H9 (cell line): ENCODE measurements at regions not wholly inside any gene's neighbourhood (a gene's known extent, or its start where the extent isn't known, plus 50 kb on each side); places are given as distances from the start of the nearest gene placed in this dataset.

Experiments
- DNase-seq: peaks from one replicate; pipeline ENCODE4 v3.0.0-alpha.2; 2017
- H2AFZ ChIP-seq: one replicate; pipeline ENCODE4 v1.6.1; 2013; ENCODE audit warnings: mild to moderate bottlenecking, low read length, control low read depth, moderate library complexity
- H2AK5ac ChIP-seq: 2 replicates; pipeline ENCODE4 v1.6.1; 2013; ENCODE audit warnings: low read length, control low read depth, mixed read lengths; ENCODE audit not compliant: insufficient read length
- H2BK120ac ChIP-seq: one replicate; pipeline ENCODE4 v1.6.1; 2013; ENCODE audit warnings: low read depth, mild to moderate bottlenecking, low read length, control low read depth, inconsistent platforms; ENCODE audit not compliant: poor library complexity, severe bottlenecking
- H2BK12ac ChIP-seq: 2 replicates; pipeline ENCODE4 v1.6.1; 2013; ENCODE audit warnings: low read length, control low read depth, mixed read lengths, low read depth; ENCODE audit not compliant: insufficient read length
- H2BK15ac ChIP-seq: 2 replicates; pipeline ENCODE4 v1.6.1; 2013; ENCODE audit warnings: low read depth, low read length, control low read depth
- H2BK20ac ChIP-seq: one replicate; pipeline ENCODE4 v1.6.1; 2013; ENCODE audit warnings: low read depth, mild to moderate bottlenecking, low read length, control low read depth, inconsistent platforms; ENCODE audit not compliant: poor library complexity, severe bottlenecking
- H2BK5ac ChIP-seq: 2 replicates; pipeline ENCODE4 v1.6.1; 2013; ENCODE audit warnings: low read length, control low read depth, mixed read lengths; ENCODE audit not compliant: insufficient read length
- H3K14ac ChIP-seq: 2 replicates; pipeline ENCODE4 v1.6.1; 2013; ENCODE audit warnings: low read length, control low read depth; ENCODE audit not compliant: insufficient read depth
- H3K18ac ChIP-seq: 2 replicates; pipeline ENCODE4 v1.6.1; 2013; ENCODE audit warnings: low read depth, mild to moderate bottlenecking, mixed read lengths, low read length, control low read depth; ENCODE audit not compliant: insufficient read length
- H3K23ac ChIP-seq: 2 replicates; pipeline ENCODE4 v1.6.1; 2013; ENCODE audit warnings: low read length, control low read depth, mixed read lengths, low read depth; ENCODE audit not compliant: insufficient read length
- H3K23me2 ChIP-seq: 2 replicates; pipeline ENCODE4 v1.6.1; 2013; ENCODE audit warnings: low read depth, mild to moderate bottlenecking, mixed read lengths, low read length, control low read depth; ENCODE audit not compliant: insufficient read length, poor library complexity, severe bottlenecking
- H3K27ac ChIP-seq: 2 replicates; pipeline ENCODE4 v1.5.1; 2013; ENCODE audit warnings: low read length, control low read depth, mixed read lengths, low read depth; ENCODE audit not compliant: insufficient read length
- H3K27me3 ChIP-seq: 2 replicates; pipeline ENCODE4 v1.6.1; 2013; ENCODE audit warnings: low read length, control low read depth, inconsistent platforms; ENCODE audit not compliant: insufficient read depth
- H3K4ac ChIP-seq: 2 replicates; pipeline ENCODE4 v1.6.1; 2013; ENCODE audit warnings: low read depth, mild to moderate bottlenecking, control low read depth, inconsistent platforms, low read length, moderate library complexity
- H3K4me1 ChIP-seq: 2 replicates; pipeline ENCODE4 v1.6.1; 2013; ENCODE audit warnings: low read length, control low read depth, inconsistent platforms; ENCODE audit not compliant: insufficient read depth
- H3K4me2 ChIP-seq: 2 replicates; pipeline ENCODE4 v1.6.1; 2013; ENCODE audit warnings: low read length, control low read depth, mixed read lengths; ENCODE audit not compliant: insufficient read length, insufficient read depth
- H3K56ac ChIP-seq: 2 replicates; pipeline ENCODE4 v1.6.1; 2013; ENCODE audit warnings: low read depth, mild to moderate bottlenecking, mixed read lengths, low read length, control low read depth; ENCODE audit not compliant: insufficient read length
- H3K79me1 ChIP-seq: 2 replicates; pipeline ENCODE4 v1.6.1; 2013; ENCODE audit warnings: low read depth, mild to moderate bottlenecking, moderate library complexity, low read length, control low read depth, inconsistent platforms; ENCODE audit not compliant: insufficient read depth, poor library complexity, severe bottlenecking
- H3K79me2 ChIP-seq: 2 replicates; pipeline ENCODE4 v1.6.1; 2013; ENCODE audit warnings: low read length, control low read depth, inconsistent platforms; ENCODE audit not compliant: insufficient read depth
- H3K9ac ChIP-seq: 2 replicates; pipeline ENCODE4 v1.6.1; 2013; ENCODE audit warnings: low read length, control low read depth, mixed read lengths; ENCODE audit not compliant: insufficient read length; ENCODE audit errors: extremely low read depth
- H3K9me3 ChIP-seq: one replicate; pipeline ENCODE4 v1.6.1; 2013; ENCODE audit warnings: low read depth, low read length, inconsistent platforms; ENCODE audit not compliant: control insufficient read depth
- H3T11ph ChIP-seq: one replicate; pipeline ENCODE4 v1.6.1; 2013; ENCODE audit warnings: mild to moderate bottlenecking, low read length, control low read depth, inconsistent platforms
- H4K20me1 ChIP-seq: one replicate; pipeline ENCODE4 v1.6.1; 2013; ENCODE audit not compliant: control insufficient read depth, insufficient read length, insufficient read depth
- H4K5ac ChIP-seq: 2 replicates; pipeline ENCODE4 v1.6.1; 2013; ENCODE audit warnings: low read depth, mild to moderate bottlenecking, mixed read lengths, low read length, control low read depth; ENCODE audit not compliant: insufficient read length
- H4K8ac ChIP-seq: replicated peaks from 2 replicates; pipeline ENCODE4 v1.6.1; 2013; ENCODE audit warnings: low read length, control low read depth, mixed read lengths, low read depth; ENCODE audit not compliant: insufficient read length
- H4K91ac ChIP-seq: 2 replicates; pipeline ENCODE4 v1.6.1; 2013; ENCODE audit warnings: low read depth, mild to moderate bottlenecking, moderate library complexity, mixed read lengths, low read length, control low read depth; ENCODE audit not compliant: insufficient read length
- H3K27ac Mint-ChIP-seq, 3 experiments: 2 replicates in 2 of 3; 3 replicates in 1 of 3; pipeline ENCODE4 v1.8.0; 2020 to 2021; ENCODE audit warnings: mixed read lengths in 3 of 3, mild to moderate bottlenecking in 1 of 3, moderate library complexity in 1 of 3
- H3K27me3 Mint-ChIP-seq: 2 replicates; pipeline ENCODE4 v1.8.0; 2021; ENCODE audit warnings: low read depth, mild to moderate bottlenecking, moderate library complexity, mixed read lengths
- H3K36me3 Mint-ChIP-seq, 3 experiments: 2 replicates in 2 of 3; 3 replicates in 1 of 3; pipeline ENCODE4 v1.8.0; 2020 to 2021; ENCODE audit warnings: low read depth in 3 of 3, mixed read lengths in 3 of 3; ENCODE audit not compliant: insufficient read depth in 1 of 3
- H3K4me1 Mint-ChIP-seq, 2 experiments: 2 replicates each; pipeline ENCODE4 v1.8.0; 2020; ENCODE audit warnings: mixed read lengths in 2 of 2
- H3K4me3 Mint-ChIP-seq, 2 experiments: 2 replicates in 1 of 2; 3 replicates in 1 of 2; pipeline ENCODE4 v1.8.0; 2020 to 2021; ENCODE audit warnings: mild to moderate bottlenecking in 2 of 2, mixed read lengths in 2 of 2, moderate library complexity in 1 of 2
- H3K9me3 Mint-ChIP-seq, 2 experiments: 2 replicates in 1 of 2; 3 replicates in 1 of 2; pipeline ENCODE4 v1.8.0; 2020; ENCODE audit warnings: mild to moderate bottlenecking in 2 of 2, mixed read lengths in 2 of 2, moderate library complexity in 1 of 2
- TF ChIP-seq, protein P1 (sequence below): fragments of 200-600 bp; sonication (generic); conservative IDR thresholded peaks from 3 replicates; pipeline ENCODE4 v1.8.0; 2021; ENCODE audit warnings: antibody characterized with exemption, mild to moderate bottlenecking

DNA sequence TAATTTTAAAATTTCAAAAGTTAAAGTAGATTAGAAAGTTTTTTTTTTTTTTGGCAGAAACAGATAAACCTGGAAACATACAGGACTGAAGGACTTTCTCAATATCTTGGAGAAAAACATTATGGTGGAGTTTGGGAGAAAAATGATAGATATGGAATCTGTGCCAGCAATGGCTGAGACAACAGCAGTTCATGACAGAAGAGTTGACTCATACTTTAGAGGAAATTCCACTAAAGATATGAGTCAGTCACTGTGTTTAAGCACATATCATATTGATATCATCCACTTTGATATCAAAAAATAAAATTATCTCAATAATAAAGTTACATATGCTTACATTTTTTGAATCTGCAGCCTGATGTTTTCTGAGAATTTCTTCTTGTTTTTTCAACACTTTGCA, 193.9 kb upstream of the OR4E1 start:
- Histone ChIP-seq H3K79me2 (no peaks in the 10 kb centered on the region), H3T11ph (no peak overlapping the region), H3K27ac (no peak overlapping the region), H3K23ac (no peak overlapping the region), H3K18ac (no peak overlapping the region), H4K8ac (no peak overlapping the region), H2BK12ac (no peak overlapping the region), H3K4ac (no peak overlapping the region), H3K4me1 (no peaks in the 10 kb centered on the region), H3K9ac (no peak overlapping the region), H3K79me1 (no peaks in the 10 kb centered on the region), H3K56ac (no peak overlapping the region), H3K27me3 (no peaks in the 10 kb centered on the region), H4K5ac (no peak overlapping the region), H4K20me1 (no peaks in the 10 kb centered on the region), H2BK120ac (no peak overlapping the region), H3K23me2 (no peaks in the 10 kb centered on the region), H3K9me3 (no peaks in the 10 kb centered on the region), H4K91ac (no peak overlapping the region), H2AFZ (no peak overlapping the region), H2BK15ac (no peak overlapping the region), H2BK5ac (no peak overlapping the region), H3K14ac (no peak overlapping the region), H3K4me2 (no peak overlapping the region), H2AK5ac (no peak overlapping the region), H2BK20ac (no peak overlapping the region)
- DNase-seq = no peak
- Mint-ChIP-seq H3K27ac (no peak overlapping the region), H3K4me1 (no peaks in the 10 kb centered on the region), H3K9me3 (no peaks in the 10 kb centered on the region), H3K4me3 (no peak overlapping the region), H3K36me3 (no peaks in the 10 kb centered on the region), H3K27me3 (peaks cover 1% of the 10 kb centered on the region; the same call in 1 of the 2 replicates)
- TF ChIP-seq, protein P1, sequence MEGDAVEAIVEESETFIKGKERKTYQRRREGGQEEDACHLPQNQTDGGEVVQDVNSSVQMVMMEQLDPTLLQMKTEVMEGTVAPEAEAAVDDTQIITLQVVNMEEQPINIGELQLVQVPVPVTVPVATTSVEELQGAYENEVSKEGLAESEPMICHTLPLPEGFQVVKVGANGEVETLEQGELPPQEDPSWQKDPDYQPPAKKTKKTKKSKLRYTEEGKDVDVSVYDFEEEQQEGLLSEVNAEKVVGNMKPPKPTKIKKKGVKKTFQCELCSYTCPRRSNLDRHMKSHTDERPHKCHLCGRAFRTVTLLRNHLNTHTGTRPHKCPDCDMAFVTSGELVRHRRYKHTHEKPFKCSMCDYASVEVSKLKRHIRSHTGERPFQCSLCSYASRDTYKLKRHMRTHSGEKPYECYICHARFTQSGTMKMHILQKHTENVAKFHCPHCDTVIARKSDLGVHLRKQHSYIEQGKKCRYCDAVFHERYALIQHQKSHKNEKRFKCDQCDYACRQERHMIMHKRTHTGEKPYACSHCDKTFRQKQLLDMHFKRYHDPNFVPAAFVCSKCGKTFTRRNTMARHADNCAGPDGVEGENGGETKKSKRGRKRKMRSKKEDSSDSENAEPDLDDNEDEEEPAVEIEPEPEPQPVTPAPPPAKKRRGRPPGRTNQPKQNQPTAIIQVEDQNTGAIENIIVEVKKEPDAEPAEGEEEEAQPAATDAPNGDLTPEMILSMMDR = no peak
